ENCODE measurements at regions not wholly inside any gene's neighbourhood (a gene's known extent, or its start where the extent isn't known, plus 50 kb on each side); places are given as distances from the start of the nearest gene placed in this dataset.

- TF ChIP-seq PBX3 (IDR thresholded peaks at IDR 0.05) (no peak), GATA2 (CRISPR knock-in tag; IDR thresholded peaks at IDR 0.05) (no peak), REST (IDR thresholded peaks at IDR 0.05; ENCODE audit: low read depth, low read length) (no peak), YY1 (IDR thresholded peaks at IDR 0.05; ENCODE audit: low read depth) (no peak), CHD2 (IDR thresholded peaks at IDR 0.05; ENCODE audit: low read length, partially characterized antibody) (no peak), NFIC (IDR thresholded peaks at IDR 0.05; ENCODE audit: borderline replicate concordance) (no peak)
Observed at GRCh38 chr3:1002010-1002409, 90.8 kb upstream of the CNTN6 start (continued).

GRCh38 chr3:1007866-1008265 lies 85.0 kb upstream of the CNTN6 start:
- no peak for TF ChIP-seq IRF3 (IDR thresholded peaks at IDR 0.05; ENCODE audit: low read depth, low read length)
- TF ChIP-seq MAX (IDR thresholded peaks at IDR 0.05; ENCODE audit: low read depth): no peak
- TF ChIP-seq JUND (IDR thresholded peaks at IDR 0.05): no peak
- no peak for TF ChIP-seq NFIC (IDR thresholded peaks at IDR 0.05; ENCODE audit: borderline replicate concordance)
- TF ChIP-seq NRF1 (IDR thresholded peaks at IDR 0.05; ENCODE audit: low read depth, low read length): no peak
- TF ChIP-seq TAF1 (IDR thresholded peaks at IDR 0.05; ENCODE audit: borderline replicate concordance, low read depth, low read length): no peak
- TF ChIP-seq SIN3A (IDR thresholded peaks at IDR 0.05; ENCODE audit: borderline replicate concordance, low read depth, low read length): no peak
- no peak for TF ChIP-seq ELF1 (IDR thresholded peaks at IDR 0.05)
- no peak for TF ChIP-seq PBX3 (IDR thresholded peaks at IDR 0.05)
- TF ChIP-seq SMC3 (IDR thresholded peaks at IDR 0.05; ENCODE audit: low read depth, low read length): no peak
- TF ChIP-seq TCF12 (IDR thresholded peaks at IDR 0.05): no peak
- TF ChIP-seq RCOR1 (IDR thresholded peaks at IDR 0.05; ENCODE audit: low read length): no peak
- TF ChIP-seq MXI1 (IDR thresholded peaks at IDR 0.05; ENCODE audit: low read depth, low read length): no peak
- no peak for TF ChIP-seq FOSL2 (IDR thresholded peaks at IDR 0.05; ENCODE audit: borderline replicate concordance, low read depth)
- no peak for TF ChIP-seq EZH2phosphoT487 (IDR thresholded peaks at IDR 0.05; ENCODE audit: borderline replicate concordance, low read depth)
- no peak for TF ChIP-seq GABPA (IDR thresholded peaks at IDR 0.05; ENCODE audit: low read depth)
- TF ChIP-seq FOXJ3 (CRISPR knock-in tag; IDR thresholded peaks at IDR 0.05): no peak
- POLR2A ChIA-PET: no interaction called here

More at GRCh38 chr3:1007866-1008265, 85.0 kb upstream of the CNTN6 start:
- H3K4me2 ChIP-seq: no peak overlapping the region
- no peaks in the 10 kb centered on the region for H3K4me1 ChIP-seq (ENCODE audit: control insufficient read depth in 1 of 2, insufficient read depth in 2 of 2, low read depth in 1 of 2, low read length in 1 of 2)
- no peaks in the 10 kb centered on the region for H3K9me2 ChIP-seq
- 0% methylated on average over 1 of the region's 1 CpG for WGBS (ENCODE audit: low lambda C conversion rate)
- H3K9me3 ChIP-seq: no peaks in the 10 kb centered on the region; the same call in 1 of the 2 replicates
- no peak overlapping the region for H3K27ac ChIP-seq (ENCODE audit: low read depth in 2 of 2, low read length in 1 of 2)
- 0 out of 2 replicates have a peak overlapping the region, but pooled peaks have one; percentile 56 for H2AFZ ChIP-seq (ENCODE audit: low read depth)
- no peak overlapping the region for H3K9ac ChIP-seq
- no peaks in the 10 kb centered on the region for H3K27me3 ChIP-seq (ENCODE audit: insufficient read depth)
- no peak for DNase-seq
- H3K79me2 ChIP-seq (ENCODE audit: insufficient read depth): no peaks in the 10 kb centered on the region
- H3K36me3 ChIP-seq (replicated peaks in 1 of 2; ENCODE audit: control insufficient read depth in 1 of 2, insufficient read depth in 2 of 2, low read length in 1 of 2): no peaks in the 10 kb centered on the region
- CTCF ChIA-PET: interaction anchor here (0.5 kb wide), 1 partner anchor 254 kb away, joined by 3 read pairs; no protein-coding TSS in a partner anchor
- H4K20me1 ChIP-seq (ENCODE audit: insufficient read depth): no peaks in the 10 kb centered on the region
- no peak overlapping the region for H3K4me3 ChIP-seq (ENCODE audit: low read depth in 2 of 2, low read length in 1 of 2)
- no peaks in the 10 kb centered on the region for H3F3A ChIP-seq (replicated peaks; ENCODE audit: insufficient read depth)
